Endothelial cell of umbilical vein (primary cell): ENCODE measurements at regions not wholly inside any gene's neighbourhood (a gene's known extent, or its start where the extent isn't known, plus 50 kb on each side); places are given as distances from the start of the nearest gene placed in this dataset.

Source experiments
- BruUV-seq: library from RNA; stranded (reverse); fragments of 400-500 nt; replicated peaks from 2 replicates; lab custom pipeline; 2021; lab: Mats Ljungman, UMichigan
- CTCF ChIA-PET: fragments of 300-600, 350-600 bp; sonication (Branson Sonifier 250); formaldehyde crosslinking; loops from one replicate; lab custom pipeline; 2021; ENCODE audit warnings: antibody characterized with exemption, inconsistent platforms; lab: Charles Lee
- POLR2A ChIA-PET: fragments of 300-600, 350-600 bp; sonication (Branson Sonifier 250); formaldehyde crosslinking; loops from one replicate; lab custom pipeline; 2021; ENCODE audit warnings: antibody characterized with exemption, inconsistent platforms; lab: Charles Lee
- DNase-seq: peaks from one replicate; pipeline ENCODE4 v3.0.0-alpha.2; 2011; ENCODE audit warnings: low read depth, low spot score
- FAIRE-seq: peaks from 2 replicates; lab custom pipeline; 2011; peaks lifted over from hg19 to GRCh38; lab: Jason Lieb, UNC
- H2AFZ ChIP-seq: 2 replicates; pipeline ENCODE4 v1.6.0; 2012; ENCODE audit warnings: low read depth, low read length, control low read depth, inconsistent platforms
- H3K27ac ChIP-seq: 2 replicates; pipeline ENCODE4 v1.5.1; 2011; ENCODE audit warnings: low read depth, mild to moderate bottlenecking, control low read depth, low read length, moderate library complexity; ENCODE audit not compliant: insufficient read depth
- H3K27me3 ChIP-seq, 2 experiments: 2 replicates each; pipeline versions ENCODE4 v1.6.0 to v1.6.1; 2011; ENCODE audit warnings: low read length in 2 of 2, mixed read lengths in 1 of 2; ENCODE audit not compliant: control insufficient read depth in 2 of 2, insufficient read depth in 2 of 2
- H3K36me3 ChIP-seq, 2 experiments: 2 replicates in 1 of 2; 3 replicates in 1 of 2; pipeline ENCODE4 v1.5.1; 2011; ENCODE audit warnings: low read length in 2 of 2, mild to moderate bottlenecking in 1 of 2, moderate library complexity in 1 of 2; ENCODE audit not compliant: control insufficient read depth in 2 of 2, insufficient read depth in 2 of 2; ENCODE audit errors: extremely low read depth in 1 of 2
- H3K4me1 ChIP-seq: 3 replicates; pipeline ENCODE4 v1.5.1; 2011; ENCODE audit warnings: mild to moderate bottlenecking, low read length; ENCODE audit not compliant: control insufficient read depth, insufficient read depth; ENCODE audit errors: extremely low read depth
- H3K4me2 ChIP-seq: 2 replicates; pipeline ENCODE4 v1.6.1; 2011; ENCODE audit warnings: low read length, control low read depth, mixed read lengths; ENCODE audit not compliant: insufficient read depth
- H3K4me3 ChIP-seq, 3 experiments: fragments of 200-600 bp in 1 of 3; sonication (generic), shearing (Covaris generic) in 1 of 3; replicated peaks in 1 of 3; 2 replicates each; pipeline ENCODE4 v1.5.1; 2011 to 2016; ENCODE audit warnings: control low read depth in 3 of 3, low read length in 3 of 3, mild to moderate bottlenecking in 2 of 3, inconsistent platforms in 1 of 3, low read depth in 1 of 3, moderate library complexity in 1 of 3; ENCODE audit not compliant: insufficient read depth in 1 of 3
- H3K79me2 ChIP-seq: 2 replicates; pipeline ENCODE4 v1.6.0; 2012; ENCODE audit warnings: low read length, inconsistent platforms; ENCODE audit not compliant: control insufficient read depth, insufficient read depth
- H3K9ac ChIP-seq: replicated peaks from 2 replicates; pipeline ENCODE3; 2011; ENCODE audit warnings: low read length, control low read depth; ENCODE audit not compliant: insufficient read depth; ENCODE audit errors: extremely low read depth
- H3K9me1 ChIP-seq: replicated peaks from 3 replicates; pipeline ENCODE4 v1.6.0; 2011; ENCODE audit warnings: mild to moderate bottlenecking, low read length; ENCODE audit not compliant: control insufficient read depth, insufficient read depth; ENCODE audit errors: extremely low read depth
- H3K9me3 ChIP-seq: replicated peaks from 2 replicates; pipeline ENCODE4 v1.5.1; 2012; ENCODE audit warnings: low read length, inconsistent platforms; ENCODE audit not compliant: control insufficient read depth, insufficient read depth
- H4K20me1 ChIP-seq: replicated peaks from 2 replicates; pipeline ENCODE3; 2011; ENCODE audit warnings: mild to moderate bottlenecking, low read length; ENCODE audit not compliant: control insufficient read depth, insufficient read depth; ENCODE audit errors: extremely low read depth
- EZH2 ChIP-seq: IDR thresholded peaks from 2 replicates; pipeline ENCODE4 v1.6.1; 2012; ENCODE audit warnings: borderline replicate concordance, low read depth, mild to moderate bottlenecking, moderate library complexity, low read length, inconsistent platforms; ENCODE audit not compliant: severe bottlenecking
- FOS ChIP-seq: IDR thresholded peaks from 2 replicates; pipeline ENCODE4 v1.6.1; 2011; ENCODE audit warnings: mild to moderate bottlenecking, low read length, moderate library complexity, borderline replicate concordance; ENCODE audit not compliant: insufficient read depth
- JUN ChIP-seq: IDR thresholded peaks from 2 replicates; pipeline ENCODE4 v1.6.1; 2011; ENCODE audit warnings: borderline replicate concordance, low read depth; ENCODE audit not compliant: insufficient read length, insufficient read depth
- MYC ChIP-seq: IDR thresholded peaks from one replicate; pipeline ENCODE4 v1.6.1; 2011; ENCODE audit warnings: mild to moderate bottlenecking, low read depth, low read length
- POLR2A ChIP-seq: IDR thresholded peaks from 2 replicates; pipeline ENCODE4 v1.6.1; 2012; ENCODE audit warnings: low read depth, mild to moderate bottlenecking, control low read depth, low read length
- POLR2AphosphoS5 ChIP-seq: IDR thresholded peaks from 2 replicates; pipeline ENCODE4 v1.6.1; 2012; ENCODE audit warnings: low read depth, mild to moderate bottlenecking, control low read depth, low read length, moderate library complexity; ENCODE audit not compliant: insufficient read depth
- dilution Hi-C: fragments of 300-500 bp; cut with MboI; formaldehyde crosslinking; loops from one replicate; pipeline ENCODE4 v1.15.0; 2019; ENCODE audit warnings: low sequenced_read_pairs; ENCODE audit not compliant: extremely low pct_ligation_motif_present
- intact Hi-C: fragments of 100-400 bp; cut with micrococcal nuclease; formaldehyde crosslinking; loops from one replicate; pipeline ENCODE4 v1.10.0; 2022
- TF ChIP-seq, protein P1 (sequence below), 2 donors: IDR thresholded peaks; 1 replicate in 1 of 2; 2 replicates in 1 of 2; pipeline ENCODE4 v1.5.1; 2011; ENCODE audit warnings: low read length in 2 of 2, mild to moderate bottlenecking in 2 of 2, moderate library complexity in 2 of 2, control low read depth in 1 of 2, inconsistent platforms in 1 of 2, low read depth in 1 of 2; ENCODE audit not compliant: insufficient read depth in 1 of 2; ENCODE audit errors: extremely low read depth in 1 of 2
- TF ChIP-seq, protein P2 (sequence below): IDR thresholded peaks from 2 replicates; pipeline ENCODE4 v1.6.1; 2011; ENCODE audit not compliant: insufficient read depth, insufficient read length

DNA sequence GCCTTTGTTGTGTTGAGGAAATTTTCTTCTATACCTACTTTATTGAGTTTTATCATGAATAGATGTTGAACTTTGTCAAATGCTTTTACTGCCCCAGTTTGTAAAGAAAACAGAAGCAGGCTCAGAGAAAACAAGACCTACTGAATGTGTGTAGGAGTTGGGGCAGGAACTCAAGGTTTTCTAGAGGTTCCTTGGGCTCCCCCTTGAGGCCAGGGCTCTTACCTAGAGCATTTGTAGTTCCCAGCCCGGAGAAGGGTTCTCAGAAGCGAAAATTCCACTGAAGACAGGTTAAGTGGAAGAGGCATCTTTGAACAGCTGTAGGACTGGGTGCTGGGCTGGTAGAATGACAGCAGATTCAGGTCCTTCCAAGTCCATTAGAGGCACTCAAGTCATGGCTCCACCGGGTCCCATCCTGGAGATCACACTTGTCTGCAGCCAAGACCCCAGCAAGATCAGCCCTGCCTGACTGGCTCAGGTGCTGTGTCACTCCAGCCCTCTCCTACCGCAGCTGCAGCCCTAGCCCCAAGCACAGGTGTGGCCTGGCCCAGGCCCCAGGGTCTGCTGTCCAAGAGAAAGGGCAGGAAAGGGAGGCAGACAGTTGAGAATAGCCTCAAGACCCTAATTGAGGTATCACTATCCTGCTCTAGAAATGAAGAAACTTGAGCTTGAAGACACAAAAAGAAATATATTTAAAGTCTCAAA, 425.5 kb downstream of the PCDH20 start:
- Histone ChIP-seq H3K27ac (no peak overlapping the region), H4K20me1 (no peaks in the 10 kb centered on the region), H3K4me3 (no peak overlapping the region), H3K9me3 (no peaks in the 10 kb centered on the region), H3K36me3 (no peaks in the 10 kb centered on the region), H3K4me2 (no peak overlapping the region), H2AFZ (no peak overlapping the region), H3K9ac (no peak overlapping the region), H3K27me3 (no peaks in the 10 kb centered on the region), H3K9me1 (no peaks in the 10 kb centered on the region), H3K79me2 (no peaks in the 10 kb centered on the region), H3K4me1 (no peaks in the 10 kb centered on the region)
- no peak for DNase-seq
- dilution Hi-C loops (no loop called here), intact Hi-C loops (loop anchor here (1.0 to 10.0 kb wide), 3 partner anchors 235 to 365 kb away; no protein-coding TSS in a partner anchor)
- no peak for FAIRE-seq
- no peak for TF ChIP-seq JUN
- no peak for TF ChIP-seq POLR2AphosphoS5
- TF ChIP-seq, protein P1, sequence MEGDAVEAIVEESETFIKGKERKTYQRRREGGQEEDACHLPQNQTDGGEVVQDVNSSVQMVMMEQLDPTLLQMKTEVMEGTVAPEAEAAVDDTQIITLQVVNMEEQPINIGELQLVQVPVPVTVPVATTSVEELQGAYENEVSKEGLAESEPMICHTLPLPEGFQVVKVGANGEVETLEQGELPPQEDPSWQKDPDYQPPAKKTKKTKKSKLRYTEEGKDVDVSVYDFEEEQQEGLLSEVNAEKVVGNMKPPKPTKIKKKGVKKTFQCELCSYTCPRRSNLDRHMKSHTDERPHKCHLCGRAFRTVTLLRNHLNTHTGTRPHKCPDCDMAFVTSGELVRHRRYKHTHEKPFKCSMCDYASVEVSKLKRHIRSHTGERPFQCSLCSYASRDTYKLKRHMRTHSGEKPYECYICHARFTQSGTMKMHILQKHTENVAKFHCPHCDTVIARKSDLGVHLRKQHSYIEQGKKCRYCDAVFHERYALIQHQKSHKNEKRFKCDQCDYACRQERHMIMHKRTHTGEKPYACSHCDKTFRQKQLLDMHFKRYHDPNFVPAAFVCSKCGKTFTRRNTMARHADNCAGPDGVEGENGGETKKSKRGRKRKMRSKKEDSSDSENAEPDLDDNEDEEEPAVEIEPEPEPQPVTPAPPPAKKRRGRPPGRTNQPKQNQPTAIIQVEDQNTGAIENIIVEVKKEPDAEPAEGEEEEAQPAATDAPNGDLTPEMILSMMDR (IDR thresholded peaks at IDR 0.05; ENCODE audit: extremely low read depth in 1 of 2, insufficient read depth in 1 of 2, low read depth in 1 of 2, low read length in 2 of 2) = peak in 1 of 2 donors; percentile 30
- TF ChIP-seq MYC = no peak
- ChIA-PET POLR2A (no interaction called here), CTCF (no interaction called here)
- no TSS peak for BruUV-seq

GRCh38 chr13:60986301-60986700, 429.3 kb downstream of the PCDH20 start:
- Histone ChIP-seq H3K4me1 (no peaks in the 10 kb centered on the region), H3K27ac (no peak overlapping the region), H4K20me1 (no peaks in the 10 kb centered on the region), H3K9me3 (no peaks in the 10 kb centered on the region), H3K4me2 (no peak overlapping the region), H2AFZ (no peak overlapping the region), H3K27me3 (no peaks in the 10 kb centered on the region), H3K9ac (no peak overlapping the region), H3K36me3 (no peaks in the 10 kb centered on the region), H3K4me3 (no peak overlapping the region), H3K9me1 (no peaks in the 10 kb centered on the region), H3K79me2 (no peaks in the 10 kb centered on the region)
- intact Hi-C loops (no loop called here), dilution Hi-C loops (no loop called here)
- DNase-seq (no peak), FAIRE-seq (no peak)
- POLR2A ChIA-PET = no interaction called here
- TF ChIP-seq EZH2 (no peak), POLR2A (no peak), POLR2AphosphoS5 (no peak), JUN (no peak), FOS (no peak)
- TF ChIP-seq, protein P2, sequence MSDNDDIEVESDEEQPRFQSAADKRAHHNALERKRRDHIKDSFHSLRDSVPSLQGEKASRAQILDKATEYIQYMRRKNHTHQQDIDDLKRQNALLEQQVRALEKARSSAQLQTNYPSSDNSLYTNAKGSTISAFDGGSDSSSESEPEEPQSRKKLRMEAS = no peak
- TF ChIP-seq, protein P1 (IDR thresholded peaks at IDR 0.05; ENCODE audit: extremely low read depth in 1 of 2, insufficient read depth in 1 of 2, low read depth in 1 of 2, low read length in 2 of 2) = no peak
- CTCF ChIA-PET = no interaction called here
- no TSS peak for BruUV-seq
